Activated CD8-positive, alpha-beta memory T cell treated with anti-CD3 and anti-CD28 coated beads, Interleukin-2, amount 10 ng/mL, durations not matched to agents 7 days and 5 days (primary cell): ENCODE measurements at regions not wholly inside any gene's neighbourhood (a gene's known extent, or its start where the extent isn't known, plus 50 kb on each side); places are given as distances from the start of the nearest gene placed in this dataset.

Experiments
- ATAC-seq: fragments of 150-1000 bp; cut with Tn5 transposase; one replicate; pipeline ENCODE4 v1.10.0; 2021; ENCODE audit warnings: moderate library complexity
- CTCF ChIA-PET: fragments of 350-600 bp; sonication (Branson Sonifier 250); formaldehyde crosslinking; loops from one replicate; lab custom pipeline; 2021; ENCODE audit warnings: antibody characterized with exemption; lab: Charles Lee
- DNase-seq: peaks from one replicate; pipeline ENCODE4 v3.0.0-alpha.2; 2020
- H3K27ac Mint-ChIP-seq: one replicate; pipeline ENCODE4 v1.8.0; 2021; ENCODE audit warnings: mild to moderate bottlenecking, mixed read lengths
- H3K27me3 Mint-ChIP-seq: one replicate; pipeline ENCODE4 v1.8.0; 2021; ENCODE audit warnings: mixed read lengths
- H3K36me3 Mint-ChIP-seq: one replicate; pipeline ENCODE4 v1.8.0; 2021; ENCODE audit warnings: mild to moderate bottlenecking, mixed read lengths
- H3K4me1 Mint-ChIP-seq: one replicate; pipeline ENCODE4 v1.8.0; 2021; ENCODE audit warnings: mixed read lengths
- H3K4me3 Mint-ChIP-seq: one replicate; pipeline ENCODE4 v1.8.0; 2021; ENCODE audit warnings: mild to moderate bottlenecking, moderate library complexity, mixed read lengths
- H3K9me3 Mint-ChIP-seq: one replicate; pipeline ENCODE4 v1.8.0; 2022; ENCODE audit warnings: low read depth, mixed read lengths

- Mint-ChIP-seq H3K27ac (no peak overlapping the region), H3K4me1 (no peaks in the 10 kb centered on the region), H3K27me3 (no peaks in the 10 kb centered on the region), H3K9me3 (no peaks in the 10 kb centered on the region), H3K36me3 (no peaks in the 10 kb centered on the region), H3K4me3 (no peak overlapping the region)
- CTCF ChIA-PET = no interaction called here
- ATAC-seq (no peak), DNase-seq (no peak)
These were observed 115.4 kb upstream of the ROPN1 start for GRCh38 chr3:124107104-124107890.

GRCh38 chr3:124108446-124108845 lies 116.5 kb upstream of the ROPN1 start:
- DNase-seq = no peak
- Mint-ChIP-seq H3K36me3 (no peaks in the 10 kb centered on the region), H3K4me1 (no peaks in the 10 kb centered on the region), H3K27ac (no peak overlapping the region), H3K9me3 (no peaks in the 10 kb centered on the region), H3K4me3 (no peak overlapping the region), H3K27me3 (no peaks in the 10 kb centered on the region)
- CTCF ChIA-PET = no interaction called here
- ATAC-seq = no peak

GRCh38 chr3:124113485-124113884 lies 121.6 kb upstream of the ROPN1 start:
- ATAC-seq (no peak), DNase-seq (no peak)
- CTCF ChIA-PET = no interaction called here
- Mint-ChIP-seq H3K36me3 (no peaks in the 10 kb centered on the region), H3K27me3 (no peaks in the 10 kb centered on the region), H3K27ac (no peak overlapping the region), H3K4me1 (no peaks in the 10 kb centered on the region), H3K9me3 (no peaks in the 10 kb centered on the region), H3K4me3 (no peak overlapping the region)

GRCh38 chr3:124115279-124115678 lies 123.4 kb upstream of the ROPN1 start:
- CTCF ChIA-PET = no interaction called here
- Mint-ChIP-seq H3K9me3 (no peaks in the 10 kb centered on the region), H3K27me3 (no peaks in the 10 kb centered on the region), H3K36me3 (no peaks in the 10 kb centered on the region), H3K4me3 (no peak overlapping the region), H3K4me1 (no peaks in the 10 kb centered on the region), H3K27ac (no peak overlapping the region)
- ATAC-seq (no peak), DNase-seq (no peak)

- DNase-seq (no peak), ATAC-seq (no peak)
- H3K36me3 Mint-ChIP-seq = no peaks in the 10 kb centered on the region
- H3K9me3 Mint-ChIP-seq = no peaks in the 10 kb centered on the region
- no peaks in the 10 kb centered on the region for H3K27me3 Mint-ChIP-seq
- H3K4me1 Mint-ChIP-seq = no peaks in the 10 kb centered on the region
- no peak overlapping the region for H3K4me3 Mint-ChIP-seq
- CTCF ChIA-PET = no interaction called here
- no peak overlapping the region for H3K27ac Mint-ChIP-seq
These were observed 124.0 kb upstream of the ROPN1 start for GRCh38 chr3:124115956-124116355.

- no peaks in the 10 kb centered on the region for H3K4me1 Mint-ChIP-seq
- H3K36me3 Mint-ChIP-seq = no peaks in the 10 kb centered on the region
- no peak for ATAC-seq
These were observed 125.0 kb upstream of the ROPN1 start for GRCh38 chr3:124116906-124117305.

GRCh38 chr3:124117486-124117885 lies 125.6 kb upstream of the ROPN1 start:
- no peaks in the 10 kb centered on the region for H3K9me3 Mint-ChIP-seq
- H3K27ac Mint-ChIP-seq = no peak overlapping the region
- H3K27me3 Mint-ChIP-seq = peaks cover 3% of the 10 kb centered on the region
- DNase-seq (no peak), ATAC-seq (no peak)
- no peaks in the 10 kb centered on the region for H3K36me3 Mint-ChIP-seq
- CTCF ChIA-PET = no interaction called here
- no peak overlapping the region for H3K4me3 Mint-ChIP-seq
- no peaks in the 10 kb centered on the region for H3K4me1 Mint-ChIP-seq

More at GRCh38 chr3:124116906-124117305, 125.0 kb upstream of the ROPN1 start:
- Mint-ChIP-seq H3K9me3 (no peaks in the 10 kb centered on the region), H3K27me3 (peaks cover 2% of the 10 kb centered on the region), H3K27ac (no peak overlapping the region), H3K4me3 (no peak overlapping the region)
- no peak for DNase-seq
- CTCF ChIA-PET = no interaction called here

- CTCF ChIA-PET = no interaction called here
- Mint-ChIP-seq H3K4me1 (no peaks in the 10 kb centered on the region), H3K4me3 (no peak overlapping the region), H3K27me3 (peaks cover 9% of the 10 kb centered on the region), H3K36me3 (no peaks in the 10 kb centered on the region), H3K27ac (no peak overlapping the region), H3K9me3 (no peaks in the 10 kb centered on the region)
- no peak for DNase-seq
- no peak for ATAC-seq
These were observed 126.5 kb upstream of the ROPN1 start for GRCh38 chr3:124118397-124118796.

GRCh38 chr3:124119056-124119716 lies 127.3 kb upstream of the ROPN1 start:
- CTCF ChIA-PET = no interaction called here

GRCh38 chr3:124121379-124122312 lies 129.7 kb upstream of the ROPN1 start:
- no peak overlapping the region for H3K4me3 Mint-ChIP-seq
- CTCF ChIA-PET = no interaction called here
- peaks cover 17% of the 10 kb centered on the region for H3K27me3 Mint-ChIP-seq
- H3K36me3 Mint-ChIP-seq = no peaks in the 10 kb centered on the region
- ATAC-seq (no peak), DNase-seq (no peak)
- no peaks in the 10 kb centered on the region for H3K4me1 Mint-ChIP-seq
- peaks cover 2% of the 10 kb centered on the region for H3K9me3 Mint-ChIP-seq
- no peak overlapping the region for H3K27ac Mint-ChIP-seq

More at GRCh38 chr3:124119056-124119716, 127.3 kb upstream of the ROPN1 start:
- H3K4me1 Mint-ChIP-seq = no peaks in the 10 kb centered on the region
- DNase-seq (no peak), ATAC-seq (no peak)
- no peak overlapping the region for H3K4me3 Mint-ChIP-seq
- H3K27ac Mint-ChIP-seq = no peak overlapping the region
- H3K36me3 Mint-ChIP-seq = no peaks in the 10 kb centered on the region
- H3K9me3 Mint-ChIP-seq = peaks cover 2% of the 10 kb centered on the region
- H3K27me3 Mint-ChIP-seq = peaks cover 17% of the 10 kb centered on the region

GRCh38 chr3:124125315-124125714 lies 133.4 kb upstream of the ROPN1 start:
- DNase-seq (no peak), ATAC-seq (no peak)
- H3K9me3 Mint-ChIP-seq = peaks cover 2% of the 10 kb centered on the region
- peaks cover 25% of the 10 kb centered on the region for H3K27me3 Mint-ChIP-seq
- no peaks in the 10 kb centered on the region for H3K36me3 Mint-ChIP-seq
- H3K4me3 Mint-ChIP-seq = no peak overlapping the region
- CTCF ChIA-PET = no interaction called here
- no peak overlapping the region for H3K27ac Mint-ChIP-seq
- no peaks in the 10 kb centered on the region for H3K4me1 Mint-ChIP-seq

- peaks cover 2% of the 10 kb centered on the region for H3K9me3 Mint-ChIP-seq
- no peak for DNase-seq
These were observed 134.6 kb upstream of the ROPN1 start for GRCh38 chr3:124126436-124127023.

GRCh38 chr3:124131158-124131557 lies 139.2 kb upstream of the ROPN1 start:
- H3K27ac Mint-ChIP-seq = no peak overlapping the region
- no peak overlapping the region for H3K4me3 Mint-ChIP-seq
- H3K27me3 Mint-ChIP-seq = peaks cover 15% of the 10 kb centered on the region
- H3K9me3 Mint-ChIP-seq = no peaks in the 10 kb centered on the region
- CTCF ChIA-PET = no interaction called here
- ATAC-seq (no peak), DNase-seq (no peak)
- no peaks in the 10 kb centered on the region for H3K4me1 Mint-ChIP-seq
- no peaks in the 10 kb centered on the region for H3K36me3 Mint-ChIP-seq

More at GRCh38 chr3:124126436-124127023, 134.6 kb upstream of the ROPN1 start:
- Mint-ChIP-seq H3K27me3 (peaks cover 29% of the 10 kb centered on the region), H3K36me3 (no peaks in the 10 kb centered on the region), H3K4me3 (no peak overlapping the region), H3K27ac (no peak overlapping the region), H3K4me1 (no peaks in the 10 kb centered on the region)
- ATAC-seq = no peak
- CTCF ChIA-PET = no interaction called here
